ENCODE measurements at regions not wholly inside any gene's neighbourhood (a gene's known extent, or its start where the extent isn't known, plus 50 kb on each side); places are given as distances from the start of the nearest gene placed in this dataset.

- TF ChIP-seq CTCF (IDR thresholded peaks at IDR 0.05; ENCODE audit: low read length) (no peak), EZH2phosphoT487 (IDR thresholded peaks at IDR 0.05; ENCODE audit: low read length) (no peak)
Observed at GRCh38 chr13:86689911-86690310, 890.7 kb upstream of the SLITRK6 start.

Measured in MM.1S (cell line).